T47D (cell line): ENCODE measurements at regions not wholly inside any gene's neighbourhood (a gene's known extent, or its start where the extent isn't known, plus 50 kb on each side); places are given as distances from the start of the nearest gene placed in this dataset.

Source experiments
- DNase-seq, 2 experiments: peaks; one replicate each; pipeline versions ENCODE4 v3.0.0 to v3.0.0-alpha.2; 2011 to 2012; ENCODE audit warnings: low read depth in 1 of 2, low spot score in 1 of 2
- JUND ChIP-seq: IDR thresholded peaks from 2 replicates; pipeline ENCODE4 v1.6.1; 2012; ENCODE audit warnings: low read depth
- in situ Hi-C: cut with HindIII; loops from 2 replicates; pipeline ENCODE4 v1.10.0; 2016; ENCODE audit warnings: low sequenced_read_pairs, low pct_unique_long_range_greater_than_20kb

GRCh38 chr1:81689531-81689941, 111.2 kb upstream of the ADGRL2 start:
- no peak for DNase-seq
- in situ Hi-C loops, result no loop called here
- TF ChIP-seq JUND, result no peak

- in situ Hi-C loops, result no loop called here
- DNase-seq, result peak in 1 of 2 experiments; percentile 62
- no peak for TF ChIP-seq JUND
Measured at GRCh38 chr1:81682490-81682889, 118.2 kb upstream of the ADGRL2 start.

- in situ Hi-C loops, result no loop called here
- peak in 1 of 2 experiments; percentile 38 for DNase-seq
- TF ChIP-seq JUND, result no peak
Measured at GRCh38 chr1:81681601-81682266, 119.0 kb upstream of the ADGRL2 start.

- TF ChIP-seq JUND, result no peak
- no peak for DNase-seq
- in situ Hi-C loops, result no loop called here
Measured at GRCh38 chr1:81681114-81681513, 119.6 kb upstream of the ADGRL2 start.

- DNase-seq, result no peak
- in situ Hi-C loops, result no loop called here
- TF ChIP-seq JUND, result no peak
Measured at GRCh38 chr1:81679942-81680341, 120.8 kb upstream of the ADGRL2 start.

DNA sequence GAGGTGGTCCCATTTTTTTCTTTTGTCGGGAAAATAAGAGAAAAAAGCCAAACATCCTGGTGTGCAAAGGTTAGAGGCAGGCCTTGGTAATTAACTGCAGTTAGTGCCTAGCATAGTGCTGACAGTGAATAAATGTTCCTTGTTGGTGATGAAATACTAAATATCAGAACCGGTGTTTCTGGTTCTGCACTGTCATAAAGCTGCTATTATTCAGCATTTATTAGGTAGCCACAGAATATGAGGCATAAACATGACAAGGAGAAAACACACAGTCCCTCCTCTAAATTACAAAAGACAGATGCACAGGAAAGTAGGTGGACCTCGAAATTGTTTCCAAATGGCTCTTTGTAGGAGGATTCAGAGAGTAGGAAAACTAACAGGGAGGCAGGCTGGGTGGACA, 122.0 kb upstream of the ADGRL2 start:
- peak in 1 of 2 experiments; percentile 57 for DNase-seq
- TF ChIP-seq JUND, result no peak
- in situ Hi-C loops, result no loop called here

DNA sequence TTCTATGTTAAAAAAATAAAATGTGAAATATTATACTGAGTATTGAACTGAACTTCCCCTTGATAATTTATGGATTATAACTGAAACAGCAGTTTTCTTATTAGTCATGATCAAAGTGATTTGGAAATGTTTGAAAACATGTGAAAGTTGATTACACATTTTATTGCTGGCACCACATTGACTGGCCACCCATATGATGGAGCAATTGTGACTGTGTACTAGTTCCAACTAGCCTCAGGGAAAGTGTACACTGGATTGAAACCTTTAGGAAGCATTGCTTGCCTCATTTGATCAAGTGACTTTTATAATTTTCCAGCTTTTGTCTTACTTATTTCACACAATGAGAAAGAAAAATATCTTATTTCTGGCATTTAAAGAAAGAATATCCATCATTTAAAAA, 128.0 kb upstream of the ADGRL2 start:
- TF ChIP-seq JUND, result no peak
- DNase-seq, result no peak
- in situ Hi-C loops, result no loop called here

- in situ Hi-C loops, result no loop called here
- DNase-seq, result no peak
- no peak for TF ChIP-seq JUND
Measured at GRCh38 chr1:81671038-81671437, 129.7 kb upstream of the ADGRL2 start.

DNA sequence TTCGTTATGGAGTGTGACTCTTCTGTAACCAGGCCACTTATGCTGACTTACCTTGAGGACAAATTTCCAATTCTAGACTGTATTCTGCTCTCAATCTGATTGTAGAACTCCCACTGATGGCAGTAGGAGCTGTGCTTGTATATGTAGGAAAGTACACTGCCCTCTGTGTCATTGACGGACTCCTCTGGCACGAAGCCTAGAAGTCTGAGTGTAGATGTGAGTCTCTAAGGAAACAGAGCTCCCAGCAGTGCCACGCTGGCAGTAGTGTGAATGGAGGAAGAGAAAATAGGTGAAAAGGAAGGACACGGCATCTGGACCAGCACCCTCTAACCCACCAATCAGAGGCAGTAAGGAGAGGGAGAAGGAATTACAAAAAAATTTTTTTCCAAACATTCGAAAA, 130.4 kb upstream of the ADGRL2 start:
- TF ChIP-seq JUND, result no peak
- DNase-seq, result no peak
- in situ Hi-C loops, result no loop called here

- DNase-seq, result no peak
- TF ChIP-seq JUND, result no peak
- in situ Hi-C loops, result no loop called here
Measured at GRCh38 chr1:81666586-81666985, 134.1 kb upstream of the ADGRL2 start.

GRCh38 chr1:81664341-81664740, 136.4 kb upstream of the ADGRL2 start:
- TF ChIP-seq JUND, result no peak
- in situ Hi-C loops, result no loop called here
- DNase-seq, result no peak

- DNase-seq, result no peak
- in situ Hi-C loops, result no loop called here
- TF ChIP-seq JUND, result no peak
Measured at GRCh38 chr1:81662913-81663526, 137.7 kb upstream of the ADGRL2 start.

- in situ Hi-C loops, result no loop called here
- no peak for TF ChIP-seq JUND
- no peak for DNase-seq
Measured at GRCh38 chr1:81660286-81660685, 140.4 kb upstream of the ADGRL2 start.

- TF ChIP-seq JUND, result no peak
- no peak for DNase-seq
- in situ Hi-C loops, result no loop called here
Measured at GRCh38 chr1:81654657-81655056, 146.1 kb upstream of the ADGRL2 start.
